ENCODE measurements at regions not wholly inside any gene's neighbourhood (a gene's known extent, or its start where the extent isn't known, plus 50 kb on each side); places are given as distances from the start of the nearest gene placed in this dataset.

DNA sequence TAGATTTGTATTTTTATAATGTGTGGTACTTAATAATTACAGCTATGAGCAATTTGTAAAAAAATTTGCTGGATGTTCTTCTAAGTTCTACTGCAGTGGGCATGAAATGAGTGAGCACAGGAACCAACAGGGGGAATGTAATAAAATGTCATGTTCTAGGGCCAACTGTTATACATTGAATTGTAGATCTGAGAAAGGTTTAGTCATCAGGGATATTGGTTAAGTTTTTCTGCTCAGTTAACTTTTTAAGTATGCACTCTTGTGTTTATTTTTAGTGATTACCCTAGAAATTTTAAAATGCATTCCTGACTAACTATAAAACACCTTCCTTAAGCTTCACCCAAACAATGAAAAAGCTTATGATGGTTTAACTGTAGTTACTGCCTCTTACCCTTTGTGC is 101.8 kb downstream of the CAND1 start:
- TF ChIP-seq, protein P1, sequence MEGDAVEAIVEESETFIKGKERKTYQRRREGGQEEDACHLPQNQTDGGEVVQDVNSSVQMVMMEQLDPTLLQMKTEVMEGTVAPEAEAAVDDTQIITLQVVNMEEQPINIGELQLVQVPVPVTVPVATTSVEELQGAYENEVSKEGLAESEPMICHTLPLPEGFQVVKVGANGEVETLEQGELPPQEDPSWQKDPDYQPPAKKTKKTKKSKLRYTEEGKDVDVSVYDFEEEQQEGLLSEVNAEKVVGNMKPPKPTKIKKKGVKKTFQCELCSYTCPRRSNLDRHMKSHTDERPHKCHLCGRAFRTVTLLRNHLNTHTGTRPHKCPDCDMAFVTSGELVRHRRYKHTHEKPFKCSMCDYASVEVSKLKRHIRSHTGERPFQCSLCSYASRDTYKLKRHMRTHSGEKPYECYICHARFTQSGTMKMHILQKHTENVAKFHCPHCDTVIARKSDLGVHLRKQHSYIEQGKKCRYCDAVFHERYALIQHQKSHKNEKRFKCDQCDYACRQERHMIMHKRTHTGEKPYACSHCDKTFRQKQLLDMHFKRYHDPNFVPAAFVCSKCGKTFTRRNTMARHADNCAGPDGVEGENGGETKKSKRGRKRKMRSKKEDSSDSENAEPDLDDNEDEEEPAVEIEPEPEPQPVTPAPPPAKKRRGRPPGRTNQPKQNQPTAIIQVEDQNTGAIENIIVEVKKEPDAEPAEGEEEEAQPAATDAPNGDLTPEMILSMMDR (IDR thresholded peaks at IDR 0.05): no peak

DNA sequence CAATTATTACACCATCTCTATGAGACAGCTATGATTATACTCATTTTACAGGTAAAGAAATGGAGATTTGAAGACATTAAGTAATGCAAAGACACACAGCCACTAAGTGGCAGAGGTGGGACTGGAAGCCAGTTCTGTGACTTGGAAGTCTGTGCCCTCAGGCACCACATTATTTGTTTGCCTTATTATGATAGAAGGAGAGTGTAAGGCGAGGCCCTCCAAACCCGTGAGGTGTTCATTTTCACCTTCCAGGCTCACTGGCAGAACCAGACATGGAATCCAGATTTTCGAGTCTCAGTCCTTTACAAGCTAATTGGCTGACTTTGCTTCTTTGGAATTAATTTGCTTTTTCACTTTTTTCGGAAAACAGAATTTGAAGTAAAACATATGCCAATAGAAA is 107.9 kb downstream of the CAND1 start:
- TF ChIP-seq, protein P1 (IDR thresholded peaks at IDR 0.05): no peak

- TF ChIP-seq, protein P1 (IDR thresholded peaks at IDR 0.05): no peak
Observed at GRCh38 chr12:67377541-67377940, 108.4 kb downstream of the CAND1 start.

DNA sequence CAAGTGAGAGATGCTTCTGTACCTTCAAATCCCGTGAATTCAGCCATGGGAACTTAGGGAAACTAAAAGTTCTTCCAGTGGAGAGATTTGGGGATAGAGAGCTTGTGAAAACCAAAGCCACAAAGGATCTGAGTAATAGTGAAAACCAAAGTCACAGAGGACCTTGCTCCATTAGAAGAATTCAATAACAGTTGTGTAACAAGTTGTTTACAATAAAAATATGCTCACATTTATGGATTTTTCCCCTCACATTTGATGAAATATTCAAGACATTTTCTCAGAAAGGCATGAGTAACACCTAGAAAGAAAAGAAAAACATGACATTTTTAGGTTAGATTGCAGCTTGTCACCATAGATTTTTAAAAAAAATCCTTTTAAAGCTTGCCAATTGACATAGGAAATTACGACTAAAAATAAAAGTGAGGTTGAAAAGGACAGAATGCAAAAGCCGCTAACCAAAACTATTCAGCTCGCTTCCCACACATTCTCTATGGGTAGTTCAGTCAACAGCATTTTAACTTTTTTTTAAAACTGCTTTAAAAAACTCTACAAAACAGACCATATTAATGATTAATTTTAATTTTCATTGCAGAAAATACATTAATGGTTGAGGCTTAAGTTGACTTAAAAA is 113.2 kb downstream of the CAND1 start:
- TF ChIP-seq, protein P1 (IDR thresholded peaks at IDR 0.05): no peak

- TF ChIP-seq, protein P1 (IDR thresholded peaks at IDR 0.05): no peak
Observed at GRCh38 chr12:67386869-67387565, 117.9 kb downstream of the CAND1 start.

DNA sequence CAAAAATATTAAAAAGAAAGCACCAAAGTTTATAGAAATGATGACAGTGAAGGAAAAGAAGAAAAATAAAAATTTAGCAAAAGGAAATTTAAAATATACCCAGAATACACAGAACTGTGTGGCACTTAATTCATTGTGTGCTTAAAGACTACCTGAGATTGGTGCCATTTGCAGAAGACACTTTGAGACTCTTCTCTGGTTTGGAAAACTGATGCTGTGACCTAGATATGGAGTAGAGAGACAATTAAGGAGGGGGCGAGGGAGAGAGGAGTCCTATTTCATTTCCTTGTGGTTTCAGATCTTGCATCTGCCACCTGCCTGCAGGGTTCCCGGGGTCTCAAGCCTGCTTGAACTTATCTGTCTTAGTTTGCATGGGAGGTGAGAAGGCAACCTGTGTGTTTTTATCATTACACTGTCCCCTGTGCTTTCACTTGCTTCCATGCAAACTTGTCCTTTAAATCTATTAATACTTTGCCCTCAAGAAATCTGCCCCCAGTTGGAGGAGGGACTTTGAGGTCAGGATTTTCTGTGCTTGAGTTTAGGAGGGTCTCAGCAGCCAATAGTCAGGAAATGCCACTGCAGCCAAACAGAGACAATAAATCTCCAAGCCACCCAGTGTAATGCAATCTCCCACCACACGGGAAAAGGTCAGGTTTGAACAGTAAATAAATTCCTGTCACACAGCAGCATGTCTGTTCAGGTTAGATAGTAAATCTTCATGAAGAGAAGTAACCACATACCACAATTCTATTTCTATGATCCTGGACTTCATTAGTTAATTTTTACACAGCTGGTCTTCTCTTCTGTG is 119.4 kb downstream of the CAND1 start:
- TF ChIP-seq, protein P1 (IDR thresholded peaks at IDR 0.05): no peak

DNA sequence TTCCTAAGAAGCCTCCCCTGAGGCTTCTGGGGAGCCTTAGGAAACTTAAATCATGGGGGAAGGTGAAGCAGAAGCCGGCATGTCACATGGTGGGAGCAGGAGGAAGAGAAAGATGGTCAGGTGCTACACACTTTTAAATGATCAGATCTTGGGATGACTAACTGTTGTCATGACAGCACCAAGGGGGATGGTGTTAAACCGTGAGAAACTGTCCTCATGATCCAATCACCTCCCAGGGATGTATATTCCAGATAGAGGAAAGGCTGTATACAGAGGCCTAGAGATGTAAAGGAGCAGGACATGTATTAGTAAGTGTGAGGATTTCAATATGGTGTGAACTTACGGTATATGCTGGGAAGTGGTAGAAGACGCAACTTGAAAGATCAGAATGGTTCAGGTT is 121.1 kb downstream of the CAND1 start:
- TF ChIP-seq, protein P1 (IDR thresholded peaks at IDR 0.05): no peak
